IPS-18a (cell line): ENCODE measurements at regions not wholly inside any gene's neighbourhood (a gene's known extent, or its start where the extent isn't known, plus 50 kb on each side); places are given as distances from the start of the nearest gene placed in this dataset.

Source experiments
- H3K27ac ChIP-seq: one replicate; pipeline ENCODE4 v1.5.1; 2013; ENCODE audit warnings: low read length
- H3K27me3 ChIP-seq: one replicate; pipeline ENCODE4 v1.6.1; 2013; ENCODE audit warnings: mild to moderate bottlenecking, low read length; ENCODE audit not compliant: control insufficient read depth, insufficient read depth
- H3K36me3 ChIP-seq: one replicate; pipeline ENCODE4 v1.6.1; 2013; ENCODE audit warnings: low read depth, low read length; ENCODE audit not compliant: control insufficient read depth
- H3K4me1 ChIP-seq: one replicate; pipeline ENCODE4 v1.6.1; 2013; ENCODE audit warnings: low read depth, low read length; ENCODE audit not compliant: control insufficient read depth
- H3K4me3 ChIP-seq: one replicate; pipeline ENCODE4 v1.5.1; 2013; ENCODE audit warnings: low read length
- H3K9ac ChIP-seq: one replicate; pipeline ENCODE4 v1.6.1; 2013; ENCODE audit warnings: mild to moderate bottlenecking, low read length, moderate library complexity
- H3K9me3 ChIP-seq: one replicate; pipeline ENCODE4 v1.6.1; 2013; ENCODE audit warnings: low read depth, low read length; ENCODE audit not compliant: control insufficient read depth

DNA sequence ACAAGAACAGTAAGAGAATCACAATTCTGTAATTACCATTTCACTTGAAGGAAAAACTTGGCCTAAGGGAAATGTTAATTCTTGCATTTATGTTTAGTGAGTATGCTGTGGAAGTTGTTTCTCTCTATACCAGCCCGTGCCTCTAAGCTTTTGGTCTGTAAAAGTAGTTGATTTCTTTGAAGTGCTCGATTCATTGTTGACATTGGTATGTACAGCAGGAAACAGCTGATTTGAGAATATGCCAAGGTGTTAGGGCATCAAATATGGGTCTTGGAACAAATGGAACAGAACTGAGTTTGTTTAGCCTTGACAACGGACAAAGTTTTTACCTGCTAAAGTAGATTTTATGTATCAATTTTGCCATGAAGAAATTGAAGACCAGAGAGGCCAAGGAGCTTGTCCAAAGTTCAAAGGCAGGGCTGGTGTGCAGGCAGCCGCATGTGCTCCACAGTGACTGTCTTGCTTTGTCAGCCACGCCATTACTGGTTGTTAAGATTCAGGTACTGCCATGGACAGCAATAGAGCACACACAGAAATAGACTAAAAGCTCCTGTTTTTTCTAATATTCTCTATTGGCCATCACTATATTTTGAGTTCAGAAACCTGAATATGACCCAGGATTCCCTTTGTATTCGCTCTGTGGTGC lies 75.5 kb upstream of the TLR3 start:
- Histone ChIP-seq H3K9me3 (no peaks in the 10 kb centered on the region), H3K4me3 (no peak overlapping the region), H3K27ac (no peak overlapping the region), H3K27me3 (no peaks in the 10 kb centered on the region), H3K36me3 (no peaks in the 10 kb centered on the region), H3K4me1 (no peaks in the 10 kb centered on the region), H3K9ac (no peak overlapping the region)

DNA sequence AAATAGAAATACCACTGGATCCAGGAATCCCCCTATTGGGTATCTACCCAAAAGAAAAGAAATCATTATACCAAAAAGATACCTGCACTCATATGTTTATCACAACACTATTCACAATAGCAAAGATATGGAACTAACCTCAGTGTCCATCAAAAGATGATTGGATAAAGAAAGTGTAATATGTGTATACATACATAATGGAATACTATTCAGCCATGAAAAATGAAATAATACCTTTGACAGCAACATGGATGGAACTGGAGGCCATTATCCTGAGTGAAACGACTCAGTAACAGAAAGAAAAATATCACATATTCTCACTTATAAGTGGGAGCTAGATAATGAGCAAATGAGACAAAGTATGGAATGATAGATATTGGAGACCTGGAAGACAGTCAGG lies 74.2 kb upstream of the TLR3 start:
- Histone ChIP-seq H3K36me3 (no peaks in the 10 kb centered on the region), H3K9me3 (no peaks in the 10 kb centered on the region), H3K4me1 (no peaks in the 10 kb centered on the region), H3K27me3 (no peaks in the 10 kb centered on the region), H3K27ac (no peak overlapping the region), H3K4me3 (no peak overlapping the region), H3K9ac (no peak overlapping the region)

DNA sequence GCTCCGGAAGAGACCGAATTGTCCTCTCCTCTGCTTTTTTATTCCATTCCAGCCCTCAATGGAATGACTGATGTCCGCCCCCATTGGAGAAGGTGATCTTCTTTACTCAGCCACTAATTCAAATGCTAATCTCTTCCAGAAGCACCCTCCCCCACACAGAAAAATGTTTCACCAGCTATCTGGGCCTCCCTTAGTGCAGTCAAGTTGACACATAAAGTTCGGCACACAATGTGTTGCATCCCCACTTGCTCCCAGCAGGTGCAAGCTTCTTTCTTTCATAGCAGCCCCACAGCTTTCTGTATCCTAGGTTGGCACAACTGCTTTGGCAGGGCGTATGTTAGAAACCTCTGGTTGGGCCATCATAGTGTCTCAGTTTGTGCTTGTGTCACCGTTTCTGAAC lies 73.3 kb upstream of the TLR3 start:
- Histone ChIP-seq H3K9ac (no peak overlapping the region), H3K4me3 (no peak overlapping the region), H3K27ac (no peak overlapping the region), H3K9me3 (no peaks in the 10 kb centered on the region), H3K4me1 (no peaks in the 10 kb centered on the region), H3K27me3 (no peaks in the 10 kb centered on the region), H3K36me3 (no peaks in the 10 kb centered on the region)

- Histone ChIP-seq H3K4me3 (no peak overlapping the region), H3K4me1 (no peaks in the 10 kb centered on the region), H3K9me3 (no peaks in the 10 kb centered on the region), H3K9ac (no peak overlapping the region), H3K27me3 (no peaks in the 10 kb centered on the region), H3K27ac (no peak overlapping the region), H3K36me3 (no peaks in the 10 kb centered on the region)
These were observed 71.7 kb upstream of the TLR3 start for GRCh38 chr4:185997296-185997695.

DNA sequence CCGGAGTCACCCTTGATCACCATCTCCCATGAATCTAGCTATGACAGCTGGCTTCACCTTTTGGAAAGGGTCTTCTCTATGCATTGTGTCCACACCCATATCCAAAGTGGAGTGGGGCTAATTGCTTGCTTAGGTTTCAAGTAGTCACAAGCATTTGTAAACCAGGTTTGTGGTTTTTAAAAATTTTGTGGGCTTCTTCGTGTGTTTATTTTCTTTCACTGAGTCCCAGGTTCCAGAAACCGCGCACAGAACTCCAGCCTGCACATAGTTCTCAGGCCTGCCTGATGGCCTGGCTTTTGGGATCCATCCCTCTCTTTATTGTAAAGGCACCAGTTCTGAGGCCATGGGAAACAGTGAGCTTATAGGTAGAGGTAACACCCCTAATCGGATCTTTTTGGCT lies 70.2 kb upstream of the TLR3 start:
- Histone ChIP-seq H3K9me3 (no peaks in the 10 kb centered on the region), H3K9ac (no peak overlapping the region), H3K27me3 (no peaks in the 10 kb centered on the region), H3K36me3 (no peaks in the 10 kb centered on the region), H3K27ac (no peak overlapping the region), H3K4me3 (no peak overlapping the region), H3K4me1 (no peaks in the 10 kb centered on the region)

- Histone ChIP-seq H3K9ac (no peak overlapping the region), H3K9me3 (no peaks in the 10 kb centered on the region)
These were observed 69.7 kb upstream of the TLR3 start for GRCh38 chr4:185999207-185999606.

GRCh38 chr4:186002853-186003252 lies 66.1 kb upstream of the TLR3 start:
- Histone ChIP-seq H3K9ac (no peak overlapping the region), H3K27ac (no peak overlapping the region), H3K4me3 (no peak overlapping the region), H3K9me3 (no peaks in the 10 kb centered on the region), H3K27me3 (no peaks in the 10 kb centered on the region), H3K4me1 (no peaks in the 10 kb centered on the region), H3K36me3 (no peaks in the 10 kb centered on the region)

More at GRCh38 chr4:185999207-185999606, 69.7 kb upstream of the TLR3 start:
- no peaks in the 10 kb centered on the region for H3K36me3 ChIP-seq
- no peaks in the 10 kb centered on the region for H3K27me3 ChIP-seq
- H3K27ac ChIP-seq: no peak overlapping the region
- no peaks in the 10 kb centered on the region for H3K4me1 ChIP-seq
- H3K4me3 ChIP-seq: no peak overlapping the region

DNA sequence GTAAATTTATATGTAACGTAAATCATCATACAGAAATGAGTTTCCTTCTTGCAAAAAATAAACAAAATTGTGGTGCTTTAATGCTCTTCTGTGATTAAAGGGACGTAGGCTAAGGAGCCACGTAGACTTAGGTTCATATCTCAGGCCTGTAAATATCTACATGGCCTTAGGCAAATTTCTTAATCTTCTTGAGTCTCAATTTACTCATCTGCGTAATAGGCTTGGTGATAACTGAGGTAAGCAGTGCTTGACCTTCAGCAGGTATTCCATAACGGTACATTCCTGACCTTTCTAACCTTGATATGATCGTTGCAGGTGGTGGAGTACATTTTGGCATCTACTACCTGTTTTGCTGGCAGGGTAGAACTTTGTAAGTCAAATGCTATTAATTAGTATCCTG lies 65.2 kb upstream of the TLR3 start:
- Histone ChIP-seq H3K9me3 (no peaks in the 10 kb centered on the region), H3K9ac (no peak overlapping the region), H3K4me1 (no peaks in the 10 kb centered on the region), H3K36me3 (no peaks in the 10 kb centered on the region), H3K4me3 (no peak overlapping the region), H3K27ac (no peak overlapping the region), H3K27me3 (no peaks in the 10 kb centered on the region)

DNA sequence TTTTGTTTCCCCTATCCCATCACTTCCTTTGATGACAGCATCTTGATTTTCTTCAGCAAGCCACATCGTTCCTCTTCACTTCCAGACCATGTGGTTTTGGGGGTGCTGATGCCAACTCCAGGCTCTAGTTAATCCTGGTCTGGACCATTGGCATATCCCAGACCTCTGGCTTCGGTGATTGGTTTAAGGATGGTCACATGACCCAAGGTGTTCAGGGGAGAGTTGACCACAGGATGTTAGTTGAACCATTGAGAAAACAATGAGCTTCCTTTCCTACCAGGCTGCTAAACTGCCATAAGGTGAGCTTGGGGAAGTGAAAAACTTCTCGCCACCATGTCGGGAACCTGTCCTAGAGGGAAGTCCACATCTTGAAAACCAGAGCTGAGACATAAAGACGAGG lies 60.9 kb upstream of the TLR3 start:
- Histone ChIP-seq H3K4me1 (no peaks in the 10 kb centered on the region), H3K27me3 (no peaks in the 10 kb centered on the region), H3K36me3 (no peaks in the 10 kb centered on the region), H3K4me3 (no peak overlapping the region), H3K27ac (no peak overlapping the region), H3K9me3 (no peaks in the 10 kb centered on the region), H3K9ac (no peak overlapping the region)

DNA sequence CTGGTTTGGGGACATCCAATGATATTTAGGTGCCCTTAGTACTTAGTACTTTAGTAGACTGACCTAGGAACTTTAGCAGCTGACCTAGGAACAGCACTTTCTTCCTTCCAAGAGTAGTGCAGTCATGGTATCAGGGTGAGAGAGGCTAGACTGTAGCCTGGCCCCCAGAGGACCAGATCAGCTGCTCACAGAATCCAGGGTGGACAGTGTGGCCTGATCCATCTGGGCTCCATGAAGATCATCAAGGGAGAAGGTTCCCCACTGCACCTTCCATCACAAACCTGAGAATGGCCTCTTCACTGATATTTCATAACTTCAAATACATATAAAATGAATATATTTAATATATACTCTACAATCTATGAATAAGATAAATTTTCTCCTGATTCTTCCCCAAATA lies 59.0 kb upstream of the TLR3 start:
- no peaks in the 10 kb centered on the region for H3K36me3 ChIP-seq
- H3K9me3 ChIP-seq: no peaks in the 10 kb centered on the region
- no peaks in the 10 kb centered on the region for H3K27me3 ChIP-seq
- H3K4me3 ChIP-seq: no peak overlapping the region
- peaks cover 10% of the 10 kb centered on the region for H3K4me1 ChIP-seq
- no peak overlapping the region for H3K27ac ChIP-seq
- H3K9ac ChIP-seq: no peak overlapping the region

- H3K9me3 ChIP-seq: no peaks in the 10 kb centered on the region
- H3K4me3 ChIP-seq: no peak overlapping the region
- H3K4me1 ChIP-seq: peaks cover 10% of the 10 kb centered on the region
- no peaks in the 10 kb centered on the region for H3K27me3 ChIP-seq
- H3K27ac ChIP-seq: no peak overlapping the region
- no peak overlapping the region for H3K9ac ChIP-seq
- H3K36me3 ChIP-seq: no peaks in the 10 kb centered on the region
These were observed 58.1 kb upstream of the TLR3 start for GRCh38 chr4:186010821-186011220.

- H3K9me3 ChIP-seq: no peaks in the 10 kb centered on the region
- H3K4me3 ChIP-seq: no peak overlapping the region
- peaks cover 10% of the 10 kb centered on the region for H3K4me1 ChIP-seq
- H3K9ac ChIP-seq: no peak overlapping the region
- H3K27me3 ChIP-seq: no peaks in the 10 kb centered on the region
- no peaks in the 10 kb centered on the region for H3K36me3 ChIP-seq
- H3K27ac ChIP-seq: no peak overlapping the region
These were observed 56.9 kb upstream of the TLR3 start for GRCh38 chr4:186012071-186012470.
